Liver (tissue), 7 donors: ENCODE measurements at regions not wholly inside any gene's neighbourhood (a gene's known extent, or its start where the extent isn't known, plus 50 kb on each side); places are given as distances from the start of the nearest gene placed in this dataset.

Experiments
- DNase-seq: peaks from one replicate; pipeline ENCODE4 v3.0.0-alpha.2; 2017; ENCODE audit warnings: low spot score
- H3K27ac ChIP-seq, 2 donors: one replicate each; pipeline ENCODE4 v1.7.0; 2013; ENCODE audit warnings: inconsistent platforms in 2 of 2, low read length in 2 of 2, control low read depth in 1 of 2, low read depth in 1 of 2, mild to moderate bottlenecking in 1 of 2
- H3K27me3 ChIP-seq, 4 donors: one replicate each; pipeline versions ENCODE4 v1.6.1 to v1.7.0; 2013; ENCODE audit warnings: low read length in 3 of 4, inconsistent platforms in 1 of 4, mild to moderate bottlenecking in 1 of 4, moderate library complexity in 1 of 4; ENCODE audit not compliant: control insufficient read depth in 4 of 4, insufficient read depth in 4 of 4
- H3K36me3 ChIP-seq, 4 donors: one replicate each; pipeline versions ENCODE4 v1.6.1 to v1.7.0; 2013; ENCODE audit warnings: low read length in 3 of 4, mild to moderate bottlenecking in 3 of 4, low read depth in 1 of 4, moderate library complexity in 1 of 4; ENCODE audit not compliant: control insufficient read depth in 4 of 4, insufficient read depth in 3 of 4
- H3K4me1 ChIP-seq, 4 donors: one replicate each; pipeline versions ENCODE4 v1.6.1 to v1.7.0; 2013; ENCODE audit warnings: low read length in 3 of 4, mild to moderate bottlenecking in 3 of 4, moderate library complexity in 1 of 4; ENCODE audit not compliant: control insufficient read depth in 4 of 4, insufficient read depth in 4 of 4
- H3K4me3 ChIP-seq, 3 donors: one replicate each; pipeline versions ENCODE4 v1.6.1 to v1.7.0; 2013; ENCODE audit warnings: low read length in 3 of 3, control low read depth in 1 of 3, low read depth in 1 of 3, mild to moderate bottlenecking in 1 of 3
- H3K9ac ChIP-seq, 2 donors: one replicate each; pipeline ENCODE4 v1.7.0; 2013; ENCODE audit warnings: low read length in 2 of 2, mild to moderate bottlenecking in 2 of 2, moderate library complexity in 2 of 2, control low read depth in 1 of 2, low read depth in 1 of 2
- H3K9me3 ChIP-seq, 4 donors: one replicate each; pipeline versions ENCODE4 v1.6.1 to v1.7.0; 2013; ENCODE audit warnings: low read length in 3 of 4; ENCODE audit not compliant: control insufficient read depth in 4 of 4
- EGR1 ChIP-seq, 2 donors: IDR thresholded peaks; 2 replicates each; pipeline ENCODE4 v1.6.1; 2016 to 2018; ENCODE audit warnings: antibody characterized with exemption in 2 of 2, low read depth in 2 of 2
- FOXA1 ChIP-seq: IDR thresholded peaks from 2 replicates; pipeline ENCODE4 v1.6.1; 2016; ENCODE audit warnings: antibody characterized with exemption
- FOXA2 ChIP-seq: IDR thresholded peaks from 2 replicates; pipeline ENCODE4 v1.6.1; 2016; ENCODE audit warnings: antibody characterized with exemption
- GABPA ChIP-seq, 2 donors: IDR thresholded peaks in 1 of 2; conservative IDR thresholded peaks in 1 of 2; 2 replicates each; pipeline ENCODE4 v1.6.1; 2016; ENCODE audit warnings: antibody characterized with exemption in 2 of 2, mild to moderate bottlenecking in 1 of 2, moderate library complexity in 1 of 2
- HNF4G ChIP-seq: IDR thresholded peaks from 2 replicates; pipeline ENCODE4 v1.6.1; 2016; ENCODE audit warnings: antibody characterized with exemption
- NR2F2 ChIP-seq: IDR thresholded peaks from 2 replicates; pipeline ENCODE4 v1.6.1; 2016; ENCODE audit warnings: antibody characterized with exemption
- RAD21 ChIP-seq, 2 donors: IDR thresholded peaks; 2 replicates each; pipeline ENCODE4 v1.6.1; 2016; ENCODE audit warnings: antibody characterized with exemption in 2 of 2, mild to moderate bottlenecking in 2 of 2
- RXRA ChIP-seq, 2 donors: IDR thresholded peaks; 2 replicates each; pipeline ENCODE4 v1.6.1; 2017 to 2018; ENCODE audit warnings: antibody characterized with exemption in 2 of 2, mild to moderate bottlenecking in 1 of 2
- SP1 ChIP-seq: IDR thresholded peaks from 2 replicates; pipeline ENCODE4 v1.6.1; 2018; ENCODE audit warnings: antibody characterized with exemption, mild to moderate bottlenecking
- TAF1 ChIP-seq: conservative IDR thresholded peaks from 2 replicates; pipeline ENCODE4 v1.6.1; 2016; ENCODE audit warnings: antibody characterized with exemption, mild to moderate bottlenecking
- YY1 ChIP-seq: IDR thresholded peaks from 2 replicates; pipeline ENCODE4 v1.6.1; 2016; ENCODE audit warnings: antibody characterized with exemption, mild to moderate bottlenecking
- WGBS: extraction: QIAGEN DNeasy Blood & Tissue Kit; methylation state at CpG from one replicate; pipeline ENCODE4 v1.1.7; 2013; 5-methylcytosine and 5-hydroxymethylcytosine counted together
- TF ChIP-seq, protein P1 (sequence below): IDR thresholded peaks from 2 replicates; pipeline ENCODE4 v1.6.1; 2016; ENCODE audit warnings: antibody characterized with exemption
- TF ChIP-seq, protein P2 (sequence below): IDR thresholded peaks from 2 replicates; pipeline ENCODE4 v1.6.1; 2016; ENCODE audit warnings: antibody characterized with exemption, mild to moderate bottlenecking
- donor health status: healthy.
- donor health status: healthy.
- donor health status: healthy.
- donor health status: healthy.

GRCh38 chr15:95407534-95407933, 923.0 kb upstream of the NR2F2 start:
- Histone ChIP-seq H3K4me3 (no peak overlapping the region), H3K27me3 (no peaks in the 10 kb centered on the region), H3K9me3 (no peaks in the 10 kb centered on the region), H3K4me1 (no peaks in the 10 kb centered on the region), H3K27ac (no peak overlapping the region), H3K9ac (no peak overlapping the region), H3K36me3 (no peaks in the 10 kb centered on the region)
- no peak for TF ChIP-seq RXRA (IDR thresholded peaks at IDR 0.05)
- DNase-seq: no peak

GRCh38 chr15:95409211-95409610, 921.3 kb upstream of the NR2F2 start:
- Histone ChIP-seq H3K4me1 (no peaks in the 10 kb centered on the region), H3K4me3 (no peak overlapping the region), H3K36me3 (no peaks in the 10 kb centered on the region), H3K9ac (no peak overlapping the region), H3K27me3 (no peaks in the 10 kb centered on the region), H3K9me3 (no peaks in the 10 kb centered on the region), H3K27ac (no peak overlapping the region)
- peak in 1 of 2 donors; percentile 14 for TF ChIP-seq RAD21 (IDR thresholded peaks at IDR 0.05)
- no peak for TF ChIP-seq TAF1
- TF ChIP-seq SP1: no peak
- no peak for TF ChIP-seq FOXA2
- TF ChIP-seq NR2F2: no peak
- TF ChIP-seq, protein P1, sequence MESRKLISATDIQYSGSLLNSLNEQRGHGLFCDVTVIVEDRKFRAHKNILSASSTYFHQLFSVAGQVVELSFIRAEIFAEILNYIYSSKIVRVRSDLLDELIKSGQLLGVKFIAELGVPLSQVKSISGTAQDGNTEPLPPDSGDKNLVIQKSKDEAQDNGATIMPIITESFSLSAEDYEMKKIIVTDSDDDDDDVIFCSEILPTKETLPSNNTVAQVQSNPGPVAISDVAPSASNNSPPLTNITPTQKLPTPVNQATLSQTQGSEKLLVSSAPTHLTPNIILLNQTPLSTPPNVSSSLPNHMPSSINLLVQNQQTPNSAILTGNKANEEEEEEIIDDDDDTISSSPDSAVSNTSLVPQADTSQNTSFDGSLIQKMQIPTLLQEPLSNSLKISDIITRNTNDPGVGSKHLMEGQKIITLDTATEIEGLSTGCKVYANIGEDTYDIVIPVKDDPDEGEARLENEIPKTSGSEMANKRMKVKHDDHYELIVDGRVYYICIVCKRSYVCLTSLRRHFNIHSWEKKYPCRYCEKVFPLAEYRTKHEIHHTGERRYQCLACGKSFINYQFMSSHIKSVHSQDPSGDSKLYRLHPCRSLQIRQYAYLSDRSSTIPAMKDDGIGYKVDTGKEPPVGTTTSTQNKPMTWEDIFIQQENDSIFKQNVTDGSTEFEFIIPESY: no peak
- TF ChIP-seq YY1: no peak
- DNase-seq: no peak
- WGBS: 18% methylated on average over 2 of the region's 2 CpGs

DNA sequence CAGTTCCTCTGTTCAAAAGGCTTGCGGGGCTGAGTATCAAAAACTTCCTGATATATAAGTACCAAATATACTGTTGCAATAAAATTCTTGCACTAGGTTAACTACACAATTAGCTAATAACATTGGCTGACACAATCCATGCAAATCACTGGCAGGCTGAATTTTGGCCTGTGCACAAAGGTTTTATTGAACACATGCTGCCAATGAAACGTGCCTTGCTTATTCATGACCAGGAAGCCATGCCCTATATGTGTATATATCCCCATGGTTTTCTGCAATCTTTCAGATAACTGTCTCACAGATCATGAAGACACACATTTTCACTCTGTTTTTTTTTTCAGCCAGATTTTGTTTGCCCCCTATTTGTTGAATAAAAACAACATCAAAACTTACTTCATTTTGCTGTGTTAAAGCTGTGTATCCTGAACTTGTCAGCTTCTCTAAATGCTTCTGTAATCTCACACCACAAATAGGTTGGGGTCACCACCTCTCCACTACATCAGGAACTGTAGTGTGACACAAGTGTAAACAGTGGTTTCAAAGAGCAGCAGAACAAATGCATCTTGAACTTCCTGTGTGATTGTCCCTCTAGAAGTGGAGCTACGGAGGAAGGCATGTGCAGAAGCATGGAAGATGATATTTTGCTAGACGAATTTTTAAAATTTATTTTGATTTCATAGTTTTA, 920.7 kb upstream of the NR2F2 start:
- no peak overlapping the region for H3K4me3 ChIP-seq
- no peaks in the 10 kb centered on the region for H3K27me3 ChIP-seq
- no peaks in the 10 kb centered on the region for H3K9me3 ChIP-seq
- no peaks in the 10 kb centered on the region for H3K4me1 ChIP-seq
- no peak for TF ChIP-seq YY1
- TF ChIP-seq HNF4G: no peak
- TF ChIP-seq RAD21 (IDR thresholded peaks at IDR 0.05): peak in 1 of 2 donors; percentile 11
- TF ChIP-seq, protein P2, sequence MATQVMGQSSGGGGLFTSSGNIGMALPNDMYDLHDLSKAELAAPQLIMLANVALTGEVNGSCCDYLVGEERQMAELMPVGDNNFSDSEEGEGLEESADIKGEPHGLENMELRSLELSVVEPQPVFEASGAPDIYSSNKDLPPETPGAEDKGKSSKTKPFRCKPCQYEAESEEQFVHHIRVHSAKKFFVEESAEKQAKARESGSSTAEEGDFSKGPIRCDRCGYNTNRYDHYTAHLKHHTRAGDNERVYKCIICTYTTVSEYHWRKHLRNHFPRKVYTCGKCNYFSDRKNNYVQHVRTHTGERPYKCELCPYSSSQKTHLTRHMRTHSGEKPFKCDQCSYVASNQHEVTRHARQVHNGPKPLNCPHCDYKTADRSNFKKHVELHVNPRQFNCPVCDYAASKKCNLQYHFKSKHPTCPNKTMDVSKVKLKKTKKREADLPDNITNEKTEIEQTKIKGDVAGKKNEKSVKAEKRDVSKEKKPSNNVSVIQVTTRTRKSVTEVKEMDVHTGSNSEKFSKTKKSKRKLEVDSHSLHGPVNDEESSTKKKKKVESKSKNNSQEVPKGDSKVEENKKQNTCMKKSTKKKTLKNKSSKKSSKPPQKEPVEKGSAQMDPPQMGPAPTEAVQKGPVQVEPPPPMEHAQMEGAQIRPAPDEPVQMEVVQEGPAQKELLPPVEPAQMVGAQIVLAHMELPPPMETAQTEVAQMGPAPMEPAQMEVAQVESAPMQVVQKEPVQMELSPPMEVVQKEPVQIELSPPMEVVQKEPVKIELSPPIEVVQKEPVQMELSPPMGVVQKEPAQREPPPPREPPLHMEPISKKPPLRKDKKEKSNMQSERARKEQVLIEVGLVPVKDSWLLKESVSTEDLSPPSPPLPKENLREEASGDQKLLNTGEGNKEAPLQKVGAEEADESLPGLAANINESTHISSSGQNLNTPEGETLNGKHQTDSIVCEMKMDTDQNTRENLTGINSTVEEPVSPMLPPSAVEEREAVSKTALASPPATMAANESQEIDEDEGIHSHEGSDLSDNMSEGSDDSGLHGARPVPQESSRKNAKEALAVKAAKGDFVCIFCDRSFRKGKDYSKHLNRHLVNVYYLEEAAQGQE: no peak
- TF ChIP-seq RXRA (IDR thresholded peaks at IDR 0.05): no peak
- no peak for TF ChIP-seq EGR1 (IDR thresholded peaks at IDR 0.05; ENCODE audit: low read depth in 2 of 2)
- no peak for TF ChIP-seq FOXA1
- TF ChIP-seq GABPA (IDR thresholded peaks at IDR 0.05 in 1 of 2, conservative IDR thresholded peaks at IDR 0.05 in 1 of 2): no peak
- TF ChIP-seq NR2F2: peak; percentile 67
- WGBS: 47% methylated on average over 4 of the region's 4 CpGs
- no peak overlapping the region for H3K27ac ChIP-seq
- DNase-seq: no peak
- no peaks in the 10 kb centered on the region for H3K36me3 ChIP-seq
- no peak overlapping the region for H3K9ac ChIP-seq
